Neutrophil (primary cell): ENCODE measurements at regions not wholly inside any gene's neighbourhood (a gene's known extent, or its start where the extent isn't known, plus 50 kb on each side); places are given as distances from the start of the nearest gene placed in this dataset.

ENCODE experiments used
- H3K27ac ChIP-seq: fragments of 200-600 bp; sonication (generic); 2 replicates; pipeline ENCODE4 v1.5.1; 2016; ENCODE audit warnings: mild to moderate bottlenecking, moderate library complexity
- H3K27me3 ChIP-seq: fragments of 200-600 bp; sonication (generic); 2 replicates; pipeline ENCODE4 v1.6.0; 2016; ENCODE audit warnings: mild to moderate bottlenecking
- H3K36me3 ChIP-seq: fragments of 200-600 bp; sonication (generic); 2 replicates; pipeline ENCODE4 v1.5.1; 2017
- H3K4me1 ChIP-seq, 2 experiments: fragments of 200-600 bp in 1 of 2; sonication (generic) in 1 of 2; 1 replicate in 1 of 2; 2 replicates in 1 of 2; pipeline versions ENCODE4 v1.5.1 to v1.6.1; 2013 to 2016; ENCODE audit warnings: low read depth in 1 of 2, low read length in 1 of 2, mild to moderate bottlenecking in 1 of 2, moderate library complexity in 1 of 2; ENCODE audit not compliant: control insufficient read depth in 1 of 2, insufficient read depth in 1 of 2
- H3K4me3 ChIP-seq, 2 experiments: fragments of 200-600 bp in 1 of 2; sonication (generic) in 1 of 2; 1 replicate in 1 of 2; 2 replicates in 1 of 2; pipeline ENCODE4 v1.5.1; 2013 to 2016; ENCODE audit warnings: low read depth in 1 of 2, low read length in 1 of 2, mild to moderate bottlenecking in 1 of 2, moderate library complexity in 1 of 2
- H3K9me3 ChIP-seq: fragments of 200-600 bp; sonication (generic); 2 replicates; pipeline ENCODE4 v1.5.1; 2016
- TF ChIP-seq, protein P1 (sequence below): fragments of 200-600 bp; sonication (generic); IDR thresholded peaks from 2 replicates; pipeline ENCODE4 v1.5.1; 2016; ENCODE audit warnings: antibody characterized with exemption

DNA sequence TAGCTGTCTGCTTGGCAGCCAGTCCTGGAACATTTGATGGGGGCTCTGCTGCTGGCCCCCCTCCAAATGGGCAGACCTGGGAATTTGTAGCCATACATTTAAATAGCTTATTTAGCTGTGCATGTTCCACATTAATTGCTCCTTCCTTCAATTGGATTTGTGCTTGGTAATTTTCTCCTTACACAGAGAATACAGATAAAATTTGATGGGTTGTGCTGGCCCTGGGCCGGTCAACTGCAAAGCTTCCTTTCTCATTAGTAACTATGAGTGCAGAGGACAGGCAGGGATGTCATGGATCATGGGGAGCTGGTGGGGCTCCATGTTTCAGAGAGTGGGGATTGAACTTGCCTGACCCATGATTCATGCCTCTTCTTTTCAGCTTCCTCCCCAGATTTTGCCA lies 201.5 kb upstream of the GHITM start:
- TF ChIP-seq, protein P1, sequence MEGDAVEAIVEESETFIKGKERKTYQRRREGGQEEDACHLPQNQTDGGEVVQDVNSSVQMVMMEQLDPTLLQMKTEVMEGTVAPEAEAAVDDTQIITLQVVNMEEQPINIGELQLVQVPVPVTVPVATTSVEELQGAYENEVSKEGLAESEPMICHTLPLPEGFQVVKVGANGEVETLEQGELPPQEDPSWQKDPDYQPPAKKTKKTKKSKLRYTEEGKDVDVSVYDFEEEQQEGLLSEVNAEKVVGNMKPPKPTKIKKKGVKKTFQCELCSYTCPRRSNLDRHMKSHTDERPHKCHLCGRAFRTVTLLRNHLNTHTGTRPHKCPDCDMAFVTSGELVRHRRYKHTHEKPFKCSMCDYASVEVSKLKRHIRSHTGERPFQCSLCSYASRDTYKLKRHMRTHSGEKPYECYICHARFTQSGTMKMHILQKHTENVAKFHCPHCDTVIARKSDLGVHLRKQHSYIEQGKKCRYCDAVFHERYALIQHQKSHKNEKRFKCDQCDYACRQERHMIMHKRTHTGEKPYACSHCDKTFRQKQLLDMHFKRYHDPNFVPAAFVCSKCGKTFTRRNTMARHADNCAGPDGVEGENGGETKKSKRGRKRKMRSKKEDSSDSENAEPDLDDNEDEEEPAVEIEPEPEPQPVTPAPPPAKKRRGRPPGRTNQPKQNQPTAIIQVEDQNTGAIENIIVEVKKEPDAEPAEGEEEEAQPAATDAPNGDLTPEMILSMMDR, result no peak
- Histone ChIP-seq H3K27me3 (no peaks in the 10 kb centered on the region), H3K4me1 (no peaks in the 10 kb centered on the region), H3K27ac (no peak overlapping the region), H3K4me3 (no peak overlapping the region), H3K36me3 (no peaks in the 10 kb centered on the region), H3K9me3 (no peaks in the 10 kb centered on the region)

DNA sequence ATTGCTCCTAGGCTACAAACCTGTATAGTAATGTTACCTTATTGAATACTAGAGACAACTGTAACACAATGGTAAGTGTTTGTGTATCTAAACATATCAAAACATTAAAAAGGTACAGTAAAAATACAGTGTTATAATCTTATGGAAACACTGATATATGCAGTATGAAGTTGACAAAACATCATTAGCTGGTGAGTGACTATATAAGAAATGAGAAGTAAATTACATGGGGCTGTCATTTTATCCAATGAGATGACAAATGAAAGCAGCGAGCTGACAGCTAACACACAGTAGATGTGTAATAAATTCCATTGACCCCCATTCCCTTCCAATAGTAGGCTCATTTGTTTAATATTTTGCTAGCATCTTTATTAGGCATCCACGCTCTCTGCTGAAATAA lies 198.1 kb upstream of the GHITM start:
- no peaks in the 10 kb centered on the region for H3K36me3 ChIP-seq
- H3K4me1 ChIP-seq, result no peaks in the 10 kb centered on the region
- TF ChIP-seq, protein P1, result no peak
- no peaks in the 10 kb centered on the region for H3K9me3 ChIP-seq
- H3K27me3 ChIP-seq, result no peaks in the 10 kb centered on the region
- no peak overlapping the region for H3K4me3 ChIP-seq
- no peak overlapping the region for H3K27ac ChIP-seq

DNA sequence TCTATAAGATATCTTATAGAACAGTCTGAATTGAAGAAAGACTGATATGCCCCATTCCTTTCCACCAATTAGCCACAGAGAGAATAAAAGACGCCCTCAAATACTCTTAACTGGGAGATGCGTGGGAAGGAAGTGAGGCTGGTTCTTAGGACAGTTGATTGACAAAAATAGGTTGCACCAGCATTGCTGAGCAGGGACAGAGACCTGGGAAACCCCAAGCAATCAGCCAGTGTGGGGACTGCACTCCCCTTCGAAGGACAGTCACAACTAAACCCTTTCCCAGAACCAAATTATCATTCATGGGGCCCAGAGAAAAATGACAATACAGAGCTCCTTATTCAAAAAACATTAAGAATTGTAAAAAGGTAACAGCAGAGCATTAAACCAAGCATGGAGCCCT lies 196.9 kb upstream of the GHITM start:
- Histone ChIP-seq H3K9me3 (no peaks in the 10 kb centered on the region), H3K4me1 (no peaks in the 10 kb centered on the region), H3K36me3 (no peaks in the 10 kb centered on the region), H3K27ac (no peak overlapping the region), H3K27me3 (no peaks in the 10 kb centered on the region), H3K4me3 (no peak overlapping the region)
- TF ChIP-seq, protein P1, result no peak

DNA sequence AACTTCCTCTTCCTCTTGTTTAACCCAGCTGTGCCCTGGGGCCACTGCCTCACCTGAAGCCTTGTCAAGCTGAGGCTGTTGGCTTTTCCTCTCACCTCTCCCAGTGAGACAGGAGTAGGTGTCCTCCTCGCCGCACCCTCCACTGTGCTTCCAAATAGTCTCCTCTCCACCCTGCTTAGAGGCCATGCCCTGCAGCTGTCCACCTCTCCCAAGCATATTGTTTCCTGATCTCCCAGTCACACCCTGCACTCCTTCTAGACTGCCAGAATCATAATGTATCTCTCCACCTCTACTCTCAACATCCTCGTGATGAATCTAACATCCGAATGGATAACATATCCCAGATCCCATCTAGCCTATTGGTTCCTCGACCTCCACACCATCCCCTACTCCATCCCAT lies 196.3 kb upstream of the GHITM start:
- Histone ChIP-seq H3K4me1 (no peaks in the 10 kb centered on the region), H3K27me3 (no peaks in the 10 kb centered on the region), H3K9me3 (no peaks in the 10 kb centered on the region), H3K36me3 (no peaks in the 10 kb centered on the region), H3K4me3 (no peak overlapping the region), H3K27ac (no peak overlapping the region)
- TF ChIP-seq, protein P1, result no peak

DNA sequence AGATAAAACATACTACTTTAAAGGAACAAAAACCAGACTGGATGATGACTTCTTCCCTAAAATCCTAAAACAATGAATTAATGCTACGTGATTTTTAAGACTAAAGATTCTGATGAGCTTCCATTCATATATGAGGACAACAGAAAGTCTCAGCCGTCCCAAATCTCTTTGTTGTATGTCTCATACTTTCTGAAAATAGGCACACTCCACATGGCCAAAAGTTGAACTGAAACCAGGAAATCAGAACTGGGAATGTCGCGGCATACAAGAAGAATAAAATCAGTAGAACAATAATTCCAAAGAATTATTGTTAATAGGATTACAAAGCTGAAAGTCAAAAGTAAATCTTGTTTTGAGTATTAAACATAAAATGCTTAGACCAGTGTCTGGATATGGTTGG lies 195.4 kb upstream of the GHITM start:
- H3K27me3 ChIP-seq, result no peaks in the 10 kb centered on the region
- no peaks in the 10 kb centered on the region for H3K9me3 ChIP-seq
- no peaks in the 10 kb centered on the region for H3K36me3 ChIP-seq
- H3K4me3 ChIP-seq, result no peak overlapping the region
- H3K27ac ChIP-seq, result no peak overlapping the region
- H3K4me1 ChIP-seq, result no peaks in the 10 kb centered on the region
- TF ChIP-seq, protein P1, result no peak
